ENCODE measurements at regions not wholly inside any gene's neighbourhood (a gene's known extent, or its start where the extent isn't known, plus 50 kb on each side); places are given as distances from the start of the nearest gene placed in this dataset.

- TF ChIP-seq CTCF (IDR thresholded peaks at IDR 0.05) (no peak), POLR2A (IDR thresholded peaks at IDR 0.05) (no peak)
These were observed 155.3 kb upstream of the ZMIZ1 start for GRCh38 chr10:78913219-78914059.

Measured in suprapubic skin (tissue), 3 donors.